ENCODE measurements at regions not wholly inside any gene's neighbourhood (a gene's known extent, or its start where the extent isn't known, plus 50 kb on each side); places are given as distances from the start of the nearest gene placed in this dataset.

- Histone ChIP-seq H3K9me1 (ENCODE audit: insufficient read depth, low read length) (no peaks in the 10 kb centered on the region), H3K56ac (ENCODE audit: extremely low read depth, insufficient read depth, low read length) (no peak overlapping the region), H2BK20ac (ENCODE audit: low read depth, low read length) (no peak overlapping the region), H3K14ac (replicated peaks; ENCODE audit: low read depth, low read length) (no peak overlapping the region), H3K79me1 (ENCODE audit: low read depth in 1 of 2, low read length in 2 of 2) (no peaks in the 10 kb centered on the region), H3K4ac (ENCODE audit: low read depth, low read length) (no peak overlapping the region), H2BK15ac (ENCODE audit: low read depth, low read length) (no peak overlapping the region), H3K27me3 (ENCODE audit: control insufficient read depth, insufficient read depth, low read length) (no peaks in the 10 kb centered on the region), H2AK9ac (replicated peaks; ENCODE audit: low read depth, low read length, poor library complexity) (no peak overlapping the region), H3K36me3 (ENCODE audit: control insufficient read depth, insufficient read depth, low read length) (no peaks in the 10 kb centered on the region), H2BK120ac (ENCODE audit: low read depth, low read length) (no peak overlapping the region), H3K4me1 (ENCODE audit: control insufficient read depth, insufficient read depth, low read length) (no peaks in the 10 kb centered on the region), H4K20me1 (ENCODE audit: insufficient read depth, low read length) (no peaks in the 10 kb centered on the region), H3K4me2 (ENCODE audit: low read depth, low read length) (no peak overlapping the region), H3K23ac (ENCODE audit: low read depth, low read length) (no peak overlapping the region), H3K18ac (ENCODE audit: low read depth, low read length) (no peak overlapping the region), H2AK5ac (ENCODE audit: low read depth, low read length) (no peak overlapping the region), H3K9me3 (ENCODE audit: control insufficient read depth, insufficient read depth, low read length) (peaks cover 8% of the 10 kb centered on the region), H3K4me3 (ENCODE audit: insufficient read depth, low read depth, low read length) (no peak overlapping the region), H3K27ac (ENCODE audit: insufficient read depth, low read length) (no peak overlapping the region), H2BK5ac (ENCODE audit: low read depth, low read length, poor library complexity, severe bottlenecking) (no peak overlapping the region), H4K8ac (ENCODE audit: low read depth in 2 of 2, low read length in 2 of 2) (no peak overlapping the region), H3K9ac (ENCODE audit: low read depth, low read length) (no peak overlapping the region), H4K91ac (ENCODE audit: insufficient read depth, low read depth, low read length) (no peak overlapping the region), H2AFZ (replicated peaks; ENCODE audit: low read length, poor library complexity) (no peak overlapping the region), H4K5ac (ENCODE audit: low read depth, low read length) (no peak overlapping the region)
- no TSS peak for BruUV-seq (replicated peaks)
- ChIA-PET POLR2A (ENCODE audit: unreplicated experiment) (no interaction called here), CTCF (no interaction called here)
- 90% methylated on average over 2 of the region's 7 CpGs; no CpG with 5 or more reads in 1 of the 2 experiments for WGBS, 2 experiments (ENCODE audit: extremely low coverage in 2 of 2, insufficient read length in 1 of 2)
- in situ Hi-C loops (cut with MboI; ENCODE audit: low sequenced_read_pairs): no loop called here
- dilution Hi-C loops (cut with HindIII; ENCODE audit: low sequenced_read_pairs, unreplicated experiment): no loop called here
- TF ChIP-seq FOS (IDR thresholded peaks at IDR 0.05; ENCODE audit: low read depth, low read length) (no peak), MAZ (IDR thresholded peaks at IDR 0.05; ENCODE audit: borderline replicate concordance, low read depth, low read length) (no peak), RCOR1 (IDR thresholded peaks at IDR 0.05; ENCODE audit: insufficient replicate concordance, low read length) (no peak), RAD21 (IDR thresholded peaks at IDR 0.05; ENCODE audit: low read length) (no peak), RFX5 (IDR thresholded peaks at IDR 0.05; ENCODE audit: low read depth, low read length) (no peak), POLR2A (IDR thresholded peaks at IDR 0.05; ENCODE audit: low read depth, low read length) (no peak), NFE2L2 (IDR thresholded peaks at IDR 0.05; ENCODE audit: low read depth, low read length) (no peak), MAFK (IDR thresholded peaks at IDR 0.05; ENCODE audit: low read depth, low read length) (no peak), CHD1 (IDR thresholded peaks at IDR 0.05; ENCODE audit: low read depth, low read length) (no peak), CTCF (conservative IDR thresholded peaks at IDR 0.05; ENCODE audit: low read depth, low read length) (no peak)
- TF ChIP-seq, protein P1, sequence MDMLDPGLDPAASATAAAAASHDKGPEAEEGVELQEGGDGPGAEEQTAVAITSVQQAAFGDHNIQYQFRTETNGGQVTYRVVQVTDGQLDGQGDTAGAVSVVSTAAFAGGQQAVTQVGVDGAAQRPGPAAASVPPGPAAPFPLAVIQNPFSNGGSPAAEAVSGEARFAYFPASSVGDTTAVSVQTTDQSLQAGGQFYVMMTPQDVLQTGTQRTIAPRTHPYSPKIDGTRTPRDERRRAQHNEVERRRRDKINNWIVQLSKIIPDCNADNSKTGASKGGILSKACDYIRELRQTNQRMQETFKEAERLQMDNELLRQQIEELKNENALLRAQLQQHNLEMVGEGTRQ (IDR thresholded peaks at IDR 0.05; ENCODE audit: low read depth, low read length): no peak
- intact Hi-C loops (cut with micrococcal nuclease): no loop called here
- ATAC-seq (ENCODE audit: low read depth) (no peak), DNase-seq (no peak)
Observed at GRCh38 chr10:20688797-20689544, 208.1 kb downstream of the NEBL start.

Measured in IMR-90 (cell line).